ENCODE measurements at regions not wholly inside any gene's neighbourhood (a gene's known extent, or its start where the extent isn't known, plus 50 kb on each side); places are given as distances from the start of the nearest gene placed in this dataset.

DNA sequence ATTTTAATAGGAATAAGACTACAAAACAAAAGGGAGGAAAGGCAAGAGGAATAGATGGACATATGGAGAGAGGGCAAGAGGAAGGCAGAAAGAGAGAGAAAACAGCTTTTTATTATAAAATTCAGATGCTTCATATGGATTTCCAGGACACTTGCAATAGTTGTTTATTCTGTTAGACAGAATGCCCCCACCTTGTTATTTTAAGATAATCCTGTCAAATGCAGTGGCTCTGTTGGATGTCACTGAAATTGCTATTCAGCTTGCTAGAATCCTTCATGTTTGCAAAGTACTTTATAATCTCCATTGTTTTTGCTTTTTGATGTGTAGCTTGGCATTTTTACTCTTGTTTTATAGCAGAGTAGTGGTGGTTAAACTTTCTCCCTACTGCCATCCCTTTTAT lies 432.4 kb upstream of the AZI2 start (continued):
- TF ChIP-seq, protein P1, sequence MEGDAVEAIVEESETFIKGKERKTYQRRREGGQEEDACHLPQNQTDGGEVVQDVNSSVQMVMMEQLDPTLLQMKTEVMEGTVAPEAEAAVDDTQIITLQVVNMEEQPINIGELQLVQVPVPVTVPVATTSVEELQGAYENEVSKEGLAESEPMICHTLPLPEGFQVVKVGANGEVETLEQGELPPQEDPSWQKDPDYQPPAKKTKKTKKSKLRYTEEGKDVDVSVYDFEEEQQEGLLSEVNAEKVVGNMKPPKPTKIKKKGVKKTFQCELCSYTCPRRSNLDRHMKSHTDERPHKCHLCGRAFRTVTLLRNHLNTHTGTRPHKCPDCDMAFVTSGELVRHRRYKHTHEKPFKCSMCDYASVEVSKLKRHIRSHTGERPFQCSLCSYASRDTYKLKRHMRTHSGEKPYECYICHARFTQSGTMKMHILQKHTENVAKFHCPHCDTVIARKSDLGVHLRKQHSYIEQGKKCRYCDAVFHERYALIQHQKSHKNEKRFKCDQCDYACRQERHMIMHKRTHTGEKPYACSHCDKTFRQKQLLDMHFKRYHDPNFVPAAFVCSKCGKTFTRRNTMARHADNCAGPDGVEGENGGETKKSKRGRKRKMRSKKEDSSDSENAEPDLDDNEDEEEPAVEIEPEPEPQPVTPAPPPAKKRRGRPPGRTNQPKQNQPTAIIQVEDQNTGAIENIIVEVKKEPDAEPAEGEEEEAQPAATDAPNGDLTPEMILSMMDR (IDR thresholded peaks at IDR 0.05; ENCODE audit: control extremely low read depth in 1 of 3, insufficient read depth in 1 of 3, low read depth in 1 of 3, low read length in 3 of 3), result no peak
- TF ChIP-seq EP300 (IDR thresholded peaks at IDR 0.05; ENCODE audit: borderline replicate concordance in 1 of 2, low read depth in 2 of 2, low read length in 2 of 2), result no peak

Measured in H1 (cell line).